Osteocyte (in vitro differentiated cells): ENCODE measurements at regions not wholly inside any gene's neighbourhood (a gene's known extent, or its start where the extent isn't known, plus 50 kb on each side); places are given as distances from the start of the nearest gene placed in this dataset.

Experiments used
- DNase-seq: peaks from one replicate; pipeline ENCODE4 v3.0.0; 2021; ENCODE audit warnings: mixed read lengths; ENCODE audit not compliant: unreplicated experiment; ENCODE audit errors: extremely low spot score
- H3K27ac Mint-ChIP-seq: one replicate; pipeline ENCODE4 v1.8.0; 2021; ENCODE audit warnings: mild to moderate bottlenecking, mixed read lengths; ENCODE audit not compliant: unreplicated experiment
- H3K27me3 Mint-ChIP-seq: one replicate; pipeline ENCODE4 v1.8.0; 2021; ENCODE audit warnings: mixed read lengths; ENCODE audit not compliant: unreplicated experiment
- H3K36me3 Mint-ChIP-seq: one replicate; pipeline ENCODE4 v1.8.0; 2021; ENCODE audit warnings: mixed read lengths; ENCODE audit not compliant: unreplicated experiment
- H3K4me1 Mint-ChIP-seq: one replicate; pipeline ENCODE4 v1.8.0; 2021; ENCODE audit warnings: mixed read lengths; ENCODE audit not compliant: unreplicated experiment
- H3K4me3 Mint-ChIP-seq: one replicate; pipeline ENCODE4 v1.8.0; 2021; ENCODE audit warnings: mild to moderate bottlenecking, moderate library complexity, mixed read lengths; ENCODE audit not compliant: unreplicated experiment
- H3K9me3 Mint-ChIP-seq: one replicate; pipeline ENCODE4 v1.8.0; 2021; ENCODE audit warnings: mixed read lengths; ENCODE audit not compliant: unreplicated experiment
- TF ChIP-seq, protein P1 (sequence below): fragments of 200-600 bp; sonication (generic); IDR thresholded peaks from 2 replicates; pipeline ENCODE4 v1.5.0; 2021; ENCODE audit warnings: antibody characterized with exemption, mild to moderate bottlenecking, moderate library complexity

DNA sequence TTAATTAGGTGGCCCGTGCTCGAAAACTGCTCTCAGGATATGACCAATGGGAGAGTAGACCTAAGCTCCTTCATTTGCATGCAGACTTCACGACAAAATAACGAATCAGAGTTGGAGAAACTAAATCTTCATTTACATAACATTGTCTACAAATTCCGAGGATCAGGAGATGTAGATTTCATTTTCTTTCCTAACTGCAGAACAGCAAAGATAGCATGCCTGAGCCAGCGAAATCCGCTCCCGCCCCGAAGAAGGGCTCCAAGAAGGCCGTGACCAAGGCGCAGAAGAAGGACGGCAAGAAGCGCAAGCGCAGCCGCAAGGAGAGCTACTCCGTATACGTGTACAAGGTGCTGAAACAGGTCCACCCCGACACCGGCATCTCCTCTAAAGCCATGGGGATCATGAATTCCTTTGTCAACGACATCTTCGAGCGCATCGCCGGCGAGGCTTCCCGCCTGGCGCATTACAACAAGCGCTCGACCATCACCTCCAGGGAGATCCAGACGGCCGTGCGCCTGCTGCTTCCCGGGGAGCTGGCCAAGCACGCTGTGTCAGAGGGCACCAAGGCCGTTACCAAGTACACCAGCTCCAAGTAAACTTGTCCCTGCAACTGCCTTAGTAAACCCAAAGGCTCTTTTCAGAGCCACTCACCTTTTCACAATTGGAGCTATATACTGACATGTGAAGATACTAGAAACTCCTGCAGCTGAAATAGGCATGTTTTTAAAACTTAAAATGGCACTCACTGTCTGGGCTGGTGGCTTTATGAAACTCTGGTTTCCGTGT, 96.5 kb downstream of the HFE start:
- Mint-ChIP-seq H3K27me3 (no peaks in the 10 kb centered on the region), H3K4me1 (peaks cover 22% of the 10 kb centered on the region), H3K9me3 (no peaks in the 10 kb centered on the region), H3K4me3 (peak overlapping the region; percentile 83), H3K27ac (peak overlapping the region; percentile 94), H3K36me3 (no peaks in the 10 kb centered on the region)
- DNase-seq, result no peak
- TF ChIP-seq, protein P1, sequence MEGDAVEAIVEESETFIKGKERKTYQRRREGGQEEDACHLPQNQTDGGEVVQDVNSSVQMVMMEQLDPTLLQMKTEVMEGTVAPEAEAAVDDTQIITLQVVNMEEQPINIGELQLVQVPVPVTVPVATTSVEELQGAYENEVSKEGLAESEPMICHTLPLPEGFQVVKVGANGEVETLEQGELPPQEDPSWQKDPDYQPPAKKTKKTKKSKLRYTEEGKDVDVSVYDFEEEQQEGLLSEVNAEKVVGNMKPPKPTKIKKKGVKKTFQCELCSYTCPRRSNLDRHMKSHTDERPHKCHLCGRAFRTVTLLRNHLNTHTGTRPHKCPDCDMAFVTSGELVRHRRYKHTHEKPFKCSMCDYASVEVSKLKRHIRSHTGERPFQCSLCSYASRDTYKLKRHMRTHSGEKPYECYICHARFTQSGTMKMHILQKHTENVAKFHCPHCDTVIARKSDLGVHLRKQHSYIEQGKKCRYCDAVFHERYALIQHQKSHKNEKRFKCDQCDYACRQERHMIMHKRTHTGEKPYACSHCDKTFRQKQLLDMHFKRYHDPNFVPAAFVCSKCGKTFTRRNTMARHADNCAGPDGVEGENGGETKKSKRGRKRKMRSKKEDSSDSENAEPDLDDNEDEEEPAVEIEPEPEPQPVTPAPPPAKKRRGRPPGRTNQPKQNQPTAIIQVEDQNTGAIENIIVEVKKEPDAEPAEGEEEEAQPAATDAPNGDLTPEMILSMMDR, result no peak

DNA sequence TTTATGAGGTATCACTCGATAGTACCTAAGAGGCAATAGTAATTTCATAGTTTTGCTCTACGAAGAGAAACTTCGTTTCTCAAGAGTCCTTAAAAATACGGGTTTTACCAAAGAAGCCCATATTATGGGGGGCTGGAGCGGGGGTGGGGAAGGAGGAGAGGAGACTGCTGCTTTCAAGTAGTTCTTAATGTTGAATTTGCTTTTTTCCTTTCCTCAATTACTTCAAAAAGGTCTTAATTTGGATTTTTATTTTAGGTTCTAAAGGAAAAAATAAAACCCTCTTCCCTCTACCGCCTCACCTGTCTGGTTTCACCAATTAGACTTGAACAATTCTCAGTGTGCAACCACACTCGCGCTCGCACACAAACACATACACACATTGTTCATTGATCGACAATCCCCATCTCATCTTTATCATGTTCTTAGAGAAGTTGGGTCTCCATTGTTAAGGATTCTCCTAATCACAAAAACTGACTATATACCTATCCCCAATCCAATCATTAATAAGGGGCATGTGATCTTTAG, 97.2 kb downstream of the HFE start:
- TF ChIP-seq, protein P1, result no peak
- Mint-ChIP-seq H3K4me1 (peaks cover 26% of the 10 kb centered on the region), H3K9me3 (no peaks in the 10 kb centered on the region), H3K27me3 (no peaks in the 10 kb centered on the region), H3K27ac (peak overlapping the region; percentile 94), H3K4me3 (peak overlapping the region; percentile 83), H3K36me3 (no peaks in the 10 kb centered on the region)
- DNase-seq, result no peak

DNA sequence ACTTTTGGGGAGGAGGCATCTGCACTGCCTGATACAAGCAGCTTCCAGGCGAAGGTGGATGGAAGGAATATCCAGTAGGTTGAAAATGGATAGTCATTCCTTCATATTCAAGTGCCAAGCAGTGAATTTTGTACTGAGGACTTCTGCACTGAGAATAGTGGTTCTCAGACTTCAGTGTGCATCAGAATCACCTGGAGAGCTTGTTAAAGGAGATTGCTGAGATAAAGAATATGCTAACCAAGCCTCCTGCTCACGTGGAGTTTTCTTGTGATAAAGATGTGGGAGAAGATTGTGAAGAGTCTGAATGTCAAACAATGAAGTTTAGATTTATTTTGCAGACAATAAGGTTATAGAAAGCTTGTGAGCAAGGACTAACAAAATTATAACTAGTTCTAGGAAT, 97.8 kb downstream of the HFE start:
- Mint-ChIP-seq H3K9me3 (no peaks in the 10 kb centered on the region), H3K4me1 (peaks cover 26% of the 10 kb centered on the region), H3K4me3 (no peak overlapping the region), H3K27ac (no peak overlapping the region), H3K27me3 (no peaks in the 10 kb centered on the region), H3K36me3 (no peaks in the 10 kb centered on the region)
- no peak for DNase-seq
- TF ChIP-seq, protein P1, result no peak

DNA sequence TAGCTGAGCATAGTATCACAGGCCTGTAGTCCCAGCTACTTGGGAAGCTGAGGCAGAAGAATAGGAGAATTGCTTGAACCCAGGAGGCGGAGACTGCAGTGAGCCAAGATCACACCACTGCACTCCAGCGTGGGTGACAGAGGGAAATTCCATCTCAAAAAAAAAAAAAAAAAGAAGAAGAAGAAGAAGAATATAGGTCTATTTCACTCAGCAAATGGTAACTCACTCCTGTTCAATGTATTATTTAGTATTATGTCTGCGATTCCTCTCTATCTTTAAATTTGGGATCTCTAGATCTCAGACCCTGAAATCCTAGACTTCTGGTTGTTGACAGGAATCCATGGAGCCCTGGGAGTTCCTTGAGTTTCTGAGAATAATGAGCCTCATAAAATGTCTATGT, 98.6 kb downstream of the HFE start:
- no peak for DNase-seq
- no peak overlapping the region for H3K4me3 Mint-ChIP-seq
- no peaks in the 10 kb centered on the region for H3K36me3 Mint-ChIP-seq
- no peaks in the 10 kb centered on the region for H3K27me3 Mint-ChIP-seq
- H3K9me3 Mint-ChIP-seq, result no peaks in the 10 kb centered on the region
- TF ChIP-seq, protein P1, result no peak
- peaks cover 26% of the 10 kb centered on the region for H3K4me1 Mint-ChIP-seq
- no peak overlapping the region for H3K27ac Mint-ChIP-seq

DNA sequence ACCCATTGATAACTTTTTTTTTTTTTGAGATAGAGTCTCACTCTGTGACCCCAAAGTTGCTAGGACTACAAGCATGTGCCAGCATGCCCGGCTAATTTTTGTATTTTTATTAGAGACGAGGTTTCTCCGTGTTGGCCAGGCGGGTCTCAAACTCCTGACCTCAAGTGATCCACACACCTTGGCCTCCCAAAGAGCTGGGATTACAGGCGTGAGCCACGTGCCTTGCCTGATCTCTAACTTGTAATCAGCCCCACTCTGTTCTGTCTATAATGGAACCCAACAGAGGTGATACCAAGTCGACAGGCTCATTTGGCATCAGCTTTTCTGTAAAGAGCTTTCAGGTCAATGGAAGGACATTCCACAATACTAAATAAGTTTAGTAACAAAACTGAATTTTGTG, 99.4 kb downstream of the HFE start:
- H3K27me3 Mint-ChIP-seq, result no peaks in the 10 kb centered on the region
- TF ChIP-seq, protein P1, result no peak
- peaks cover 26% of the 10 kb centered on the region for H3K4me1 Mint-ChIP-seq
- H3K36me3 Mint-ChIP-seq, result no peaks in the 10 kb centered on the region
- no peaks in the 10 kb centered on the region for H3K9me3 Mint-ChIP-seq
- no peak overlapping the region for H3K4me3 Mint-ChIP-seq
- no peak overlapping the region for H3K27ac Mint-ChIP-seq
- no peak for DNase-seq
